ENCODE measurements at regions not wholly inside any gene's neighbourhood (a gene's known extent, or its start where the extent isn't known, plus 50 kb on each side); places are given as distances from the start of the nearest gene placed in this dataset.

DNA sequence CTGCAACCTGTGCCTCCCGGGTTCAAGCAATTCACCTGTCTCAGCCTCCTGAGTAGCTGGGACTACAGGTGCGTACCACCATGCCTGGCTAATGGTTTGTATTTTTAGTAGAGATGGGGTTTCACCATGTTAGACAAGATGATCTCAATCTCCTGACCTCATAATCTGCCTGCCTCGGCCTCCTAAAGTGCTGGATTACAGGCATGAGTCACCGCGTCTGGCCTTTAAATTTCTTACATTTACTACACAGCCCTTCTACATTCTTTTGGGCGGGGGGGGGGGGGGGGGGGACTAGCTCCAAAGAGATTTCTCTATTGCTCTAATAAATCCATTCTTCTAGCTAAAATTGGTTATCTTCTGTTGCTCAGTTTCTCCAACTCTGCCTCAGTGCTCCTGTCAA, 964.9 kb upstream of the ACVR2A start:
- Histone ChIP-seq H3K4me3 (no peak overlapping the region), H3K4me1 (no peaks in the 10 kb centered on the region), H3K36me3 (ENCODE audit: insufficient read depth in 1 of 2, low read depth in 1 of 2) (no peaks in the 10 kb centered on the region), H3K27ac (no peak overlapping the region), H3K27me3 (ENCODE audit: insufficient read depth in 3 of 3, low read length in 2 of 3) (no peaks in the 10 kb centered on the region), H3K9me3 (no peaks in the 10 kb centered on the region)
- ATAC-seq = no peak
- intact Hi-C loops (cut with DNase I) = no loop called here
- 81 to 90% (median 87%) methylated on average over 6 of the region's 6 CpGs for WGBS, 3 donors
- DNase-seq = no peak
- TF ChIP-seq CTCF (IDR thresholded peaks at IDR 0.05) = no peak

DNA sequence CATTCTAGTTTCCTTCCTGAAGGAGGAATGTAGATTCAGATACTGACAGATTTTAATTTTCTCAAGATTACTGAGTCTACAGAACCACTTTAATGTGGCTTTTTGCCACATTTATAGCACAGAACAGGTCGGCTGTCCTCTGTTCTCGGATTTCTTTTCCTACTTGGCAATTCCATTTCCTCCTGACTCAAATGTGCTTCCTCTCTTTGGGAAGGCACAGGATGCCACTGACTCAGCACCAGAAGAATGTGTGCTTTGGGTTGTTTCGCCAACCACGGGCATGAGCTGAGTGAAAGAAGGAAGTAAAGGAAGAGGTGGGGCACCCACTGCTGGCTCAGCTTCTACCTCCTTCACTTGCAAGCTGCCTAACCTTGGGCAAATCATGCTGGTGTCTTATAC, 970.6 kb upstream of the ACVR2A start:
- Histone ChIP-seq H3K9me3 (no peaks in the 10 kb centered on the region), H3K4me1 (no peaks in the 10 kb centered on the region), H3K27me3 (ENCODE audit: insufficient read depth in 3 of 3, low read length in 2 of 3) (no peaks in the 10 kb centered on the region), H3K36me3 (ENCODE audit: insufficient read depth in 1 of 2, low read depth in 1 of 2) (no peaks in the 10 kb centered on the region), H3K4me3 (no peak overlapping the region), H3K27ac (no peak overlapping the region)
- TF ChIP-seq CTCF (IDR thresholded peaks at IDR 0.05) = no peak
- intact Hi-C loops (cut with DNase I) = no loop called here
- no peak for ATAC-seq
- 38 to 54% (median 44%) methylated on average over 4 of the region's 4 CpGs for WGBS, 3 donors
- DNase-seq = no peak

DNA sequence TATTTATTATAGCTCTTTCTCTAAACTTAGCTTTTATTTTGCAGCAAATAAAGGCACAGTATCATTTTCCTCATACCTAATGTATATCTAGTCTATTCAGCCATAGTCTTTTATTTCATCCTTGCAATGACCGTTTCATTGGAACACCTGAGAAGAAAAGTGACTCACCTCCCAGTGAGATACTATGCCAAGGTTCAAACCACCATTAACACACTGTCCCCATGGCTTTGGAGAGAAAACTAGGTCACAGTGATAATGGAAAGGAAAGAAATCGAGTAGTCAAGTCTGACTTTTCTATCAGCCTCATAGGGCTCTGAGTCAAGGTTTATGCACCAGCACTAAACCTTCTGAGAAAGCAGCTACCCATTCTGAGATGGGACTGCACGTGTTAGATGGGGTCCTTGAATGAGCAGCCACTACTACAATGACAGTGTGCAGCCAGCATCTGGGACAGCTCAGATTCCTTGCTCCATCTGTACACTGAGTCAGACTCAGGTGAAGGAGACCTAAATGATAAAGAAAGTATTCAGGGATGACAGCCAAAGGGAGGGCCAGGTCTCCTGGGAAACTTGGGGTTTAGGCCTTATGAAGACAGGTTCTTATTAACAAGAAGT, 971.1 kb upstream of the ACVR2A start:
- no peak overlapping the region for H3K4me3 ChIP-seq
- H3K36me3 ChIP-seq (ENCODE audit: insufficient read depth in 1 of 2, low read depth in 1 of 2) = no peaks in the 10 kb centered on the region
- H3K9me3 ChIP-seq = no peaks in the 10 kb centered on the region
- H3K4me1 ChIP-seq = no peaks in the 10 kb centered on the region
- no peak for DNase-seq
- TF ChIP-seq CTCF (IDR thresholded peaks at IDR 0.05) = no peak
- intact Hi-C loops (cut with DNase I) = no loop called here
- no peaks in the 10 kb centered on the region for H3K27me3 ChIP-seq (ENCODE audit: insufficient read depth in 3 of 3, low read length in 2 of 3)
- 72 to 81% (median 80%) methylated on average over 3 of the region's 3 CpGs for WGBS, 3 donors
- ATAC-seq = no peak
- no peak overlapping the region for H3K27ac ChIP-seq

DNA sequence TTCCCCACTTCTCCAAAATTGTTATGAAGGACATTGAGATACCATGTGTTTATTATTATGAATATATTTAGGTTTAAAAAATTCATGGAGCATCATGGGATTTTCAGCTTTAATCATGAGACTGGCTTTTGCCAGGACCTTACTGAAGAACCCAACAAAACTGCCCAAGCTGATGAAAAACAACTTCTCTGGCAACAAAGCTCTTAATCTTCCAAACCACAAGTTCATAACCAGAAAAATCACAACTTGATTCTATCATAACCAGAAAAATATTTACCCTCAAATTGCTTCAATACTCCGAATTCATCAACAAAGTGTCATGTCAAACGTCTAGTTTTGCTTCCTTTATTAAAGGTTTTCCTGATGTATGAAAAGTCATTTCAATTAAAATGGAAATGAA, 971.8 kb upstream of the ACVR2A start:
- intact Hi-C loops (cut with DNase I) = no loop called here
- H3K27me3 ChIP-seq (ENCODE audit: insufficient read depth in 3 of 3, low read length in 2 of 3) = no peaks in the 10 kb centered on the region
- WGBS, 3 donors = 70 to 84% (median 72%) methylated on average over 2 of the region's 2 CpGs
- H3K4me3 ChIP-seq = no peak overlapping the region
- no peaks in the 10 kb centered on the region for H3K4me1 ChIP-seq
- ATAC-seq (no peak), DNase-seq (no peak)
- no peak overlapping the region for H3K27ac ChIP-seq
- TF ChIP-seq CTCF (IDR thresholded peaks at IDR 0.05) = no peak
- no peaks in the 10 kb centered on the region for H3K36me3 ChIP-seq (ENCODE audit: insufficient read depth in 1 of 2, low read depth in 1 of 2)
- H3K9me3 ChIP-seq = no peaks in the 10 kb centered on the region

DNA sequence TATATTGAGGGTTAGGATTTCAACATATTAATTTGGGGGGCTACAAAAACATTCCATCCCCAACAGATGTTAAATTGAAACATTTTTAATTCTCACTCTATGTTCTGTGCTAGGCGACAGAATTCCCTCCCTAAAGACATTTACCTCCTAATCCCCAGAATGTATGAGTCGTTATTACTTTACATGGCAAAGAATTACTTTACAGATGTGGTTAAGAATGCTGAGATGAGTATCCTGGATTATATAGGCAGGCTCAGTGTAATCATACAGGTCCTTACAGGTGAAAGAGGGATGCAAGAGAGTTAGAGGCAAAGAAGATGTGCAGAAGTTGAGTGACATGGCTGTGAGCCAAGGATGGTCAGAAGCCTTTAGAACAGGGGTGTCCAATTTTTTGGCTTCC, 974.1 kb upstream of the ACVR2A start:
- TF ChIP-seq CTCF (IDR thresholded peaks at IDR 0.05) = no peak
- intact Hi-C loops (cut with DNase I) = no loop called here
- WGBS, 3 donors = 86 to 90% (median 88%) methylated on average over 2 of the region's 2 CpGs
- Histone ChIP-seq H3K36me3 (ENCODE audit: insufficient read depth in 1 of 2, low read depth in 1 of 2) (no peaks in the 10 kb centered on the region), H3K9me3 (no peaks in the 10 kb centered on the region), H3K4me1 (no peaks in the 10 kb centered on the region), H3K27me3 (ENCODE audit: insufficient read depth in 3 of 3, low read length in 2 of 3) (no peaks in the 10 kb centered on the region), H3K4me3 (no peak overlapping the region), H3K27ac (no peak overlapping the region)
- ATAC-seq (no peak), DNase-seq (no peak)

All from psoas muscle (tissue), 7 donors.